ENCODE measurements at regions not wholly inside any gene's neighbourhood (a gene's known extent, or its start where the extent isn't known, plus 50 kb on each side); places are given as distances from the start of the nearest gene placed in this dataset.
"Not testable (repeated sequence)": the region's sequence is repeated elsewhere in the genome, so short reads cannot be mapped to it uniquely, and the experiment has no call there.

DNA sequence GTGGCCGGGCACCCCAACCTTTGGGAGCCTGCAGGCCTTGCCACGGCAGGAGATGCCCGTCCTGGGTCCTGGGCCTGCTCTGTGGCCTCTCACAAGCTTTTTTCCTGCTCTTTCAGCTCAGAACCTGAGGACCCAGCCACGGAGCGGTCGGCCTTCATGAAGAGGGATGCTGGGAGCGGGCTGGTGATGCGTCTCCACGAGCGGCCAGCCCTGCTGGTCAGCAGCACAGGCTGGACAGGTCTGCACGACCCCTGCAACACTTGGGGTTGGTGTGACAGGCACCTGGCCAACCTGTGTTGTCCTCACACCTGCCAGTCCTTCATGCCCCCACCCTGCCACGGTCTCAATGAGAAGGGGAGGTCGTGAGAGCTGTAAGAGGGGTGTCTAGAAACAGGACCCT, 170.0 kb downstream of the ADRA2C start:
- DNase-seq = no peak

GRCh38 chr4:3937849-3938562, 171.8 kb downstream of the ADRA2C start:
- DNase-seq = not testable (repeated sequence)

DNA sequence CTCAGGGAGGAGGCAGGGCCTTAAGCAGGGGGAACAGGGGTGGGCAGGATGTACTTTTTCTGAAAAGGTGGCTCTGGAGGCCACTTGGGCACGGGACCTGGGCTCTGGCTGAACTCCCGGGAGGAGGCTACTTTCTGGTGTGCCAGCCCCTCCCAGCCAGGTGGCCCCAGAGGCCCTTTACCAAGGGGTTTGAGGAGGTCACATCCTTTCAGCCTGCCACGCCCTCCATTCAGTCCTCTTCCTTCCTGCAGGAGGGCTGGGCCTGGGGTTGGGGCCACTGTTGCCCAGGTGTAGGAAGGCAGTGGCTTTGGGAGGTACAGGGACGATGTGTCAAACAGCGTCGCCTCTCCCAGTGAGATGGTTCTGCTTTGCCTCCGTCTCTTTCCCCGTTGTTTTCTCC, 172.5 kb downstream of the ADRA2C start:
- not testable (repeated sequence) for DNase-seq

DNA sequence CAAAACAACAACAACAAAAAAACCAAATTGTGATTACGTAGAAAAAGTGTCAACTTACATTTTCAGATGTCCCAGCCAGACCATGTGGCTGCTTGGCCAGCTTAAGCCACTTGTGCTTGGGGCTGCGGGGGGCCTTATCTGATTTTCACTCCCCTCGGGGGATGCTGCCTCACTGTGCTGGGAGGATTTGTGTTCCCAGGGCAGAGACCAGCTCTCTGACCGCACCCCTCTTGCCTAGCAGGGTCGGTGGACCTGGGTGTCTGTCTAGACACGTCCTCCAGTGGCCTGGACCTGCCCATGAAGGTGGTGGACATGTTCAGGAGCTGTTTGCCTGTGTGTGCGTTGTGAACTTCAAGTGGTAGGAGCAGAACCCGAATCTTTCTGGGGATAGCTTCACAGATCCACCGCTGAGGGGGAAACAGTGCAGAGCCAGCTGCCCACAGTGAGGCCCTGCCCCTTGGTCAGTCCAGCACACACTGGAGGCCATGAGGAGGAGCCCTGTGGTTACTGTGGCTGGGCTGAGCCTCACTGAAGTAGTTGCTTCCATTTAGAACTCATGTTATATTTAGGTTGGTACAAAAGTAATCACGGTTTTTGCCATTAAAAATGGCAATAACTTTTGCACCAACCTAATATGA, 173.9 kb downstream of the ADRA2C start:
- DNase-seq = not testable (repeated sequence)

DNA sequence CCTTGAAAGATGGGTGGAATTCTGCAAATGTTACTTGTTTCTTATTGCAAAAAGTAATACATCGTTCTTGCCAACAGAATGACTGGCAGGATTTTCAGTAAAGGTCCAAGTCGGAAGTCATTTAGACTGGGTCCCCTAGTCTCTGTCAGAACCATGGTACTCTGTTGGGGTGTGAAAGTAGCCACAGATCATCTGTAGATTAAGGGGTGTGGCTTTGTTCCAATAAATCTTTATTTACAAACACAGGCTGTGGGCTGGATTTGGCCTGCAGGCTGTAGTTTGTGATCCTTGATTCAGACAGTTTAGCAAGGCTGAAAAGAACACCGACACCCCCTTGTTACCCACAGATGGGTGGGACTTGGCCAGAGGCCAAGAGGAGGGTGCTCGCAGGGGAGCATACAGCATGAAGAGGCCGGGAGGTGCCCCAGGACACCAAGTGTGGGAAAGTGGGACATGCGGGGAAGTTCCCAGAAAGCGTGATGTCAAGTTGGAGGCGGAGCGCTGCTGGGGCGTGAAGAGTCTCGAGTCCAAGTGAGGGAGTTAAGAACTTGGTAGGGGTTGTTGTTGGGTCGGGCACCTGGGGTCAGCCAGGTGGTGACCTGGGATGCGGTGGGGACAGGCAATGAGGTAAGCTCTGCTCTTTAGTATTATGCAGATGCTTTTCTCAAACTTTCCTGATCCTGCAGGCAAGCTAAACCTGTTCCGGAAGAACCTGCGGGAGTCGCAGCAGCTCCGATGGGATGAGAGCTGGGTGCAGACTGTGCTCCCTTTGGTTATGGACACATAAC, 175.7 kb downstream of the ADRA2C start:
- not testable (repeated sequence) for DNase-seq

GRCh38 chr4:3942569-3942971, 176.4 kb downstream of the ADRA2C start:
- DNase-seq = peak; percentile 34 to 42

DNA sequence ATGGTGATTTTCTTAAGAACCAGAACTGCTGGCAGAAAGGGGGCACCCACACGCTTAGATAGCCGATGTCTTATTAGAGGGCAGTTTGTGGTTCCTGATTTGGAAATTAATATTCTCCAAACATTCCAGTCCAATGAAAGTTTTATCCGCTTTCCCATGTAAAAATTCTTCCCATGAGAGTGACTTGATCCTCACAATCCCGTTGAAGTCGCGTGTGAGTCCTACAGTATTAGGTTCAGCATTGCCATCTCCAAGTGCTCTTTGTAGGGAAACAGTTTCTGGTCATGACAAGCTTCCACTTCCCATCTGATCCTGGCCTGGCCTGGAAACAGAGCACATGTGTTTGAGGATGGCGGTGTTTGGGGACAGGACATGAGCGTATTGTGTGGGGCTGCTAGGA, 176.9 kb downstream of the ADRA2C start:
- DNase-seq = not testable (repeated sequence)

DNA sequence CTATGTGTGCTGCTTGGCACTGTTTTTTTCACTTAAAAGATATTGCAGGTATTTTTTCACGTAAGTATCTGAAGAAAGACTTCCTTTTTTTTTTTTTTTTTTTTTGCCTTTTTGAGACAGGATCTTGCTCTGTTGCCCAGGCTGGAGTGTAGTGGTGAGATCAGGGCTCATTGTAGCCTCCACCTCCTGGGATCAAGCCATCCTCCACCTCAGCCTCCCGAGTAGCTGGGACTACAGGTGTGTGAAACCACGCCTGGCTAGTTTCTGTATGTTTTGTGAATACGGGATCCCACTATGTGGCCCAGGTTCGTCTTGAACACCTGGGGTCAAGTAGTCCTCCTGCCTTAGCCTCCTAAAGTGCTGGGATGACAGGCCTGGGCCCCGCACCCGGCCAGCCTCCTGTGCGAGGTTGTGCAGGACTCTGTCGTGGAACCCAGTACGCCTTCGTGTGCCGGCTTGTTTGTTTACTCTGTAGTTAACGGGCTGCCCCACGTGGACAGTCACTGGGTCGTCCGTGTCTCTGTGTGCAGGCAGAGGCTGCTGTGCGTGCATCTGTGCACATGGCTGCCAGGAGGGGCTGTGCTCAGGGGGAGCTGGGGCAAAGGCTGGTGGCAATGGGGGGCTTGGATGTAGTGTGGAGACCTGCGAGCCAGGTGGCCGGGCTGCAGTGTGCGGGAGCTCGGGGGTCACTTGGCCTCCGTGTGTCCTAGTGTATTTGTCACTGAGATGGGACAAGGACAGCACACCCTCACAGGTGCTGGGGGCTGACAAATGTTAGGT, 179.5 kb downstream of the ADRA2C start:
- DNase-seq = no peak

- DNase-seq = not testable (repeated sequence)
Measured at GRCh38 chr4:3946553-3946952, 180.4 kb downstream of the ADRA2C start.

DNA sequence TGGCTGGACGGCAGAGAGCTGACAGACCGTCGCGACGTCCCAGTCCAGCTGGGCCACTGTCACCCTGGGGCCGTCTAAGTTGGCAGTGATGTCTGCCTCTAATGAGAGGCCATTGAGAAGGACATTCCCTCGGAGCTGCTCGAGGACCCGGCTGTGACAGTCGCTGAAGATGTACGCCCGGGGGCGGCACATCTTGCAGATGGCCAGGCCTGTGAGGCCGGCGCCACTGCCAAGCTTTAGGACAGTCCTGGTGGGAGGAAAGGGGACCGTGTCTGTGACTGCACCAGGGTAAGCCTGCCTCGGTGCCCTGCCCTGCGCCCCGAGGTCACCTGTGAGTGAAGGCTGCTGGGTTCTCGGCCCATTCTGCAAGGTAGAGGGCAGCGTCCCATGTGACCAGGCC, 181.6 kb downstream of the ADRA2C start:
- not testable (repeated sequence) for DNase-seq

DNA sequence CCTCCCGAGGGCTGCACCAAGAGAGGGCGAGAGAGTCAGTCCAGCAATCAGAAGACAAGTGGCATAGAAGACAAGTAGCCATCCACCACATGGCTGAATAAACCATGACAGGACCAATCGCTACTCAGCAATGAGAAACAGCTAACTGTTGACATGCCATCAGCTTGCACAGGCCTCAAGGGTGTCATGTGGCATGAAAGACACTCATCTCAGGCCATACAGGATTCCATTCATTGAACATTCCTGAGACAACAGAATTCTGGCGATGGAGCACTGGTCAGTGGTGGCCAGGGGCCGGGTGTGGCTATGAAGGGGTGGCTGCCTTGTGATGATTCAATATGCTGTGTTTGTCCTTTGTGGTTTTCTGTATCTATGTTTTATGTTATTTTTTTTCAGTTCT, 182.0 kb downstream of the ADRA2C start:
- not testable (repeated sequence) for DNase-seq

- peak in 1 of 2 donors; percentile 20 for DNase-seq
Measured at GRCh38 chr4:3949916-3950315, 183.7 kb downstream of the ADRA2C start.

GRCh38 chr4:3952443-3953139, 186.4 kb downstream of the ADRA2C start:
- not testable (repeated sequence) for DNase-seq

GRCh38 chr4:3953140-3953489, 186.9 kb downstream of the ADRA2C start:
- DNase-seq = not testable (repeated sequence)

- peak; percentile 70 to 75 for DNase-seq
Measured at GRCh38 chr4:3954540-3955320, 188.5 kb downstream of the ADRA2C start.

- DNase-seq = peak; percentile 99
Measured at GRCh38 chr4:3955321-3956164, 189.4 kb downstream of the ADRA2C start.

DNA sequence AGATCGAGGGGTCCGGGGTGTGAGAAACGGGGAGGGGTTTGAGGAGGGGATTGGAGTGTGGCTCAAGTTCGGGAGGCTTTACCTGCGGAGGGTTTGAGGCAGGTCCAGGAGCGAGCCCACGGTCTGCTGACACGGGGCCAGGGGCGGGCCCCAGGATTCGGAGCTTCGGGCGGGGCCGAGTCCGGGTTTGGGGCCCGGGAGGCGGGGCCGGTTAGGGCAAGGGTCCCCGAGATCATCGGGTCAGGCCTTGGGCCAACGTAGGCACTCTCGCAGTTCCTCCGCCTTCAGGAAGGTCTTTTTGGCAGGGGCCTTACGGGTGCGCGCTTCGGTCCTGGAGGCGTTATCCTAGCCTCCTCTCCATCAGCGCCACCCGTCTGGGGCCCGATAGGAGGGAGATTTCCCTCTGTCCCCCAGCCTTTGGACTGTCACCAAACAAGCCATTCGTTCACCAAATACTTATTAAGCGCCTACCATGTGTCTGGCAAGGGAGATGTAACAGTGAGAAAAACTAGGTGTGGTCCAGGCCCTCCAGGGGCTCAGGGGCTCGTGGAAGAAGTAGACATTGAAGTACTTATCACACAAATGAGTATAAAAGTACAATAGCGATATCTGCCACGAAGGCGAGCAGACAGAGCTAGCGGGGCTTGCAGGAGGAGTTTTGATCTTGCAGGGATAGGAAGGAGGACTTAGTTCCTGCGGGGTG, 190.1 kb downstream of the ADRA2C start:
- DNase-seq = not testable (repeated sequence)

- DNase-seq = not testable (repeated sequence)
Measured at GRCh38 chr4:3961091-3961672, 195.0 kb downstream of the ADRA2C start.

- not testable (repeated sequence) for DNase-seq
Measured at GRCh38 chr4:3964572-3965278, 198.5 kb downstream of the ADRA2C start.
